Stimulated activated effector memory CD8-positive, alpha-beta T cell treated with anti-CD3 and anti-CD28 coated beads, Interleukin-12 subunit alpha, Interleukin-12 subunit beta, amount 100 ng/mL, for 72 hours (primary cell): ENCODE measurements at regions not wholly inside any gene's neighbourhood (a gene's known extent, or its start where the extent isn't known, plus 50 kb on each side); places are given as distances from the start of the nearest gene placed in this dataset.
"Not testable (repeated sequence)": the region's sequence is repeated elsewhere in the genome, so short reads cannot be mapped to it uniquely, and the experiment has no call there.

ENCODE experiments used
- ATAC-seq: fragments of 150-1000 bp; cut with Tn5 transposase; 2 replicates; pipeline ENCODE4 v1.10.0; 2021
- DNase-seq, 2 donors: peaks; one replicate each; pipeline ENCODE4 v3.0.0; 2021 to 2022; ENCODE audit warnings: low spot score in 2 of 2
- H3K27ac Mint-ChIP-seq: one replicate; pipeline ENCODE4 v1.8.0; 2022; ENCODE audit warnings: mild to moderate bottlenecking, mixed read lengths
- H3K36me3 Mint-ChIP-seq: one replicate; pipeline ENCODE4 v1.8.0; 2022; ENCODE audit warnings: mild to moderate bottlenecking, mixed read lengths
- H3K4me1 Mint-ChIP-seq: one replicate; pipeline ENCODE4 v1.8.0; 2022; ENCODE audit warnings: mixed read lengths
- H3K4me3 Mint-ChIP-seq: one replicate; pipeline ENCODE4 v1.8.0; 2022; ENCODE audit warnings: mild to moderate bottlenecking, mixed read lengths
- H3K9me3 Mint-ChIP-seq: one replicate; pipeline ENCODE4 v1.8.0; 2022; ENCODE audit warnings: mixed read lengths

DNA sequence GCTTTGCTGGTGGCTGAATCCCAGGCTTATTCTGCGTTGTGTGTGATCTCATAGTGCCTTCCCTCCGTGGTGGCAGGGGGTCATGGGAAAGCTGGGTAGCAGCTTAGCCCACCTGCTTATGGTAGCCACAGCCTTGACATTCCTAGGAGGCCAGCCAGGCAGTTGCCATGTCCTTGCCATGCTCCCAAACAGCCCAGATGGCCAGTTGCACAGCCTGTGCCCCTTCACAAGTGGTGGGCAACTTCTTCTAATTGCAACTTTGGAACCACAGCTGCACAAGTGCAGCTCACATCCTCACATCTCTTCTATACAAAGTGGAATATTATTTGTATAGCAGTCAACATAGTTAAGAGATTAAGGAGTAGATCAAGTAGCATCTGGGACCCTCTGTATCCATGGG, 136.6 kb upstream of the PELI1 start:
- not testable (repeated sequence) for DNase-seq, H3K9me3 Mint-ChIP-seq, H3K4me1 Mint-ChIP-seq, H3K4me3 Mint-ChIP-seq, H3K36me3 Mint-ChIP-seq, ATAC-seq, H3K27ac Mint-ChIP-seq

- no peak overlapping the region for H3K4me3 Mint-ChIP-seq
- H3K9me3 Mint-ChIP-seq, result no peaks in the 10 kb centered on the region
- H3K4me1 Mint-ChIP-seq, result no peaks in the 10 kb centered on the region
- no peak overlapping the region for H3K27ac Mint-ChIP-seq
- ATAC-seq, result no peak
- DNase-seq, result no peak
- no peaks in the 10 kb centered on the region for H3K36me3 Mint-ChIP-seq
Measured at GRCh38 chr2:64283006-64283570, 138.9 kb upstream of the PELI1 start.

GRCh38 chr2:64283641-64284361, 139.6 kb upstream of the PELI1 start:
- ATAC-seq, result peak; percentile 93
- Mint-ChIP-seq H3K9me3 (no peaks in the 10 kb centered on the region), H3K36me3 (no peaks in the 10 kb centered on the region), H3K4me1 (no peaks in the 10 kb centered on the region), H3K27ac (no peak overlapping the region), H3K4me3 (no peak overlapping the region)
- no peak for DNase-seq

DNA sequence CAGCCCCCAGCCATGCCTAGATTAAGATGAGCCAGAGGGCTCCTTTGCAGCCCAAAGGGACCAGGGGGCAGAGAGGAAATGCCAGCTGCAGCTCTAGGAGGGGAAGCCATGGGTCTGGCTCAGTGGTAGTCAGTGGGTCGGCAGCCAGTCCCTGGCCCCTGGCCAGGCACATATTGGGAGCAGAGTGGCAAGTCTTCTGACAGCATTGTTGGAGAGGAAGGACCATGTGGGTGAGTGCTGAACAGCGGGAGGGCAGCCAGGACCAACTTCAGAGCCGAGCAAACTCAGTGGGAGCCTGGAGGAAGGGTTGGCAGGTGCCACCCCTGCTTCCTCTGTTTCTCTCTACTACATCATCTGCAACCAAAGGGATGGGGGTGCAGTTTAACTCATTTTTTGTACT, 140.5 kb upstream of the PELI1 start:
- no peaks in the 10 kb centered on the region for H3K9me3 Mint-ChIP-seq
- ATAC-seq (no peak), DNase-seq (no peak)
- no peak overlapping the region for H3K27ac Mint-ChIP-seq
- no peak overlapping the region for H3K4me3 Mint-ChIP-seq
- H3K4me1 Mint-ChIP-seq, result no peaks in the 10 kb centered on the region
- H3K36me3 Mint-ChIP-seq, result no peaks in the 10 kb centered on the region

DNA sequence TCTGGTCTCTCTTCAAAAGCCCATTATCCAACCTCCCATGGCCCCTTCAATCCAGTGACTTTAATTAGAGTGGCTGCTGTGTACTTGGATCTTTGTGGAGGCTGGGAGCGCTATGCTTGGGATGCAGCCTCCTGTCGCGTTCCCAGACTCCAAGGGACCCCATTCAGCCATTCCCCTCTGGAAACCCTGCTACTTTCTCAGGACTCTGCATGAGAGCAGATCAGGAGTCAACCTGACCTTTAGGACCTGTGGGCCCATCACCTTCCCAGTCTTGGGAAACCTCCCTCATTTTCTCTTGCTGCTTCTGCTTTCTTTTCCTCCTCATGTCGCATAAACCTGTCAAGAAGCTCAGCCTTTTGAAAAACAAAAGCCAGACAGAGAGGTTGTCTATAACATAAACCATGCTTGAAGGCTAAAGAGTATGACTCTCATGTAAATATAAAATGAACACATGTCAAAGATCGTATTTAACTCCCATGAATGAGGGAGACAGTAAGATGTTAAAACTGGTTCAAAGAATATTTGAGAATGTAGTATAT, 143.1 kb upstream of the PELI1 start:
- Mint-ChIP-seq H3K9me3 (no peaks in the 10 kb centered on the region), H3K4me1 (no peaks in the 10 kb centered on the region), H3K36me3 (no peaks in the 10 kb centered on the region), H3K27ac (no peak overlapping the region), H3K4me3 (no peak overlapping the region)
- DNase-seq, result no peak
- ATAC-seq, result no peak

GRCh38 chr2:64288321-64289193, 144.3 kb upstream of the PELI1 start:
- Mint-ChIP-seq H3K4me3 (no peak overlapping the region), H3K27ac (no peak overlapping the region), H3K36me3 (no peaks in the 10 kb centered on the region), H3K4me1 (no peaks in the 10 kb centered on the region), H3K9me3 (no peaks in the 10 kb centered on the region)
- no peak for ATAC-seq
- DNase-seq, result no peak

DNA sequence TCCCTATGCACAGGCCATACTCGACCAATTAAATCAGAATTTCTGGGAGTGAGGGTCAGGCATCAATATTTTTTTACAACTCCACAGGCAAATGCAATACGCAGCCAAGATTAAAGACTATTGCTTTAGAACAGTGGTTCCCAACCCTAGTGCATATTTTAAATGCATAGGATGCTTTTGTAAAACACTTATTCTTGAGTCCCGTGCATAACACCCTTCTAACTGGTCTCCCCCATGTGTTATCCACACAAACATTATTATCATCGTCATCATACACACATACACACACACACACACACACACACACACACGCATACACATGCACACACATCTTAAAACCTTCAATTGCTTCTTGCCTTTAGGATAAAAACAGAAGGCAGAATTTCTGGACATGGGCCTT, 145.0 kb upstream of the PELI1 start:
- H3K4me1 Mint-ChIP-seq, result no peaks in the 10 kb centered on the region
- H3K36me3 Mint-ChIP-seq, result no peaks in the 10 kb centered on the region
- H3K4me3 Mint-ChIP-seq, result no peak overlapping the region
- no peak for ATAC-seq
- H3K9me3 Mint-ChIP-seq, result no peaks in the 10 kb centered on the region
- DNase-seq, result no peak
- H3K27ac Mint-ChIP-seq, result no peak overlapping the region

DNA sequence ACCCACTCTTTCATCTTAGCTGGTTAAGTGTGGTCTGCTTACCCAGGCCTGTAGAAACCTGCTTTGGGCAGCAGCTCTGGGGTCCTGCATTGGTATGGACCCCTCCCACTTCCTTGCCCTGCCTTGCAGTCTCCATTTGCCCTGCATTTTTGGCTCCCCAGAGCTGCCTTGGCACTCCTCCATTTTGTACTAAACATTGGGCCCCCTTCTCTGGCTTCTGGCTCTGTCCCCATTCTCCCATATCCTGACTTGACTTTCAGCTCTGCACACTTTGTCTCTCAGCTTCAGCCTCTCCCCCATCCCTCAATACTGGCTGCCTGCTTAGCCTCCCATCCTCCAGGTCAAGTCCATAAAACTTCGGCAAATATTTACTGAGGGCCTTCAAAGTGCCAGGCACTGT, 145.5 kb upstream of the PELI1 start:
- no peak overlapping the region for H3K4me3 Mint-ChIP-seq
- ATAC-seq (no peak), DNase-seq (no peak)
- peaks cover 2% of the 10 kb centered on the region for H3K4me1 Mint-ChIP-seq
- H3K36me3 Mint-ChIP-seq, result no peaks in the 10 kb centered on the region
- no peak overlapping the region for H3K27ac Mint-ChIP-seq
- H3K9me3 Mint-ChIP-seq, result no peaks in the 10 kb centered on the region

DNA sequence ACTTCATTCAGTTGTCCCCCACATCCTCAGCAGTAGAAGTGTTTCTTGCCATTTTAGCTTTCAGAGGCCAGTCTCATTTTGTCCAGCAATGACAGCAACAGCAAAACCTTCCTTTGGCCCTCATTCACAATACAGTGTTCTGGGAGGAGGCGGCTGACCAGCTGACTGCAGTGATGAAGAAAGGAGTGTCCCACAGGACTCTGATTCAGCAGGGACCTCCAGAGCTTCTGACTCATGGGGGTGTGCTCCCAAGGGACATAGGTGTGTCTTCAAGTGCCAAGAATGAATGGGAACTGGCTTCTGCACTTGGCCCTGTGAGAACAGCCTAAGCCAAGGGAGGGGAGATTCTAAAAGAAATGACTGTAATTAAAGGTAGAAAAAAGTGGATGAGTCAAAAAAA, 147.0 kb upstream of the PELI1 start:
- no peak overlapping the region for H3K27ac Mint-ChIP-seq
- H3K4me1 Mint-ChIP-seq, result peaks cover 17% of the 10 kb centered on the region
- no peak overlapping the region for H3K4me3 Mint-ChIP-seq
- DNase-seq (no peak), ATAC-seq (no peak)
- no peaks in the 10 kb centered on the region for H3K36me3 Mint-ChIP-seq
- no peaks in the 10 kb centered on the region for H3K9me3 Mint-ChIP-seq

- Mint-ChIP-seq H3K27ac (peak overlapping the region; percentile 35), H3K4me3 (peak overlapping the region; percentile 28), H3K36me3 (no peaks in the 10 kb centered on the region), H3K4me1 (peaks cover 29% of the 10 kb centered on the region), H3K9me3 (no peaks in the 10 kb centered on the region)
- DNase-seq (peak; percentile 30 to 72), ATAC-seq (peak; percentile 99)
Measured at GRCh38 chr2:64295326-64296139, 151.3 kb upstream of the PELI1 start.

GRCh38 chr2:64296140-64296480, 151.9 kb upstream of the PELI1 start:
- H3K4me1 Mint-ChIP-seq, result peaks cover 29% of the 10 kb centered on the region
- H3K4me3 Mint-ChIP-seq, result peak overlapping the region; percentile 28
- no peak for DNase-seq
- H3K27ac Mint-ChIP-seq, result peak overlapping the region; percentile 35
- no peaks in the 10 kb centered on the region for H3K9me3 Mint-ChIP-seq
- H3K36me3 Mint-ChIP-seq, result no peaks in the 10 kb centered on the region
- peak; percentile 1 for ATAC-seq

- DNase-seq (no peak), ATAC-seq (no peak)
- Mint-ChIP-seq H3K27ac (no peak overlapping the region), H3K9me3 (no peaks in the 10 kb centered on the region), H3K36me3 (no peaks in the 10 kb centered on the region), H3K4me1 (peaks cover 29% of the 10 kb centered on the region), H3K4me3 (no peak overlapping the region)
Measured at GRCh38 chr2:64296695-64297346, 152.6 kb upstream of the PELI1 start.

GRCh38 chr2:64298161-64298560, 153.9 kb upstream of the PELI1 start:
- no peak overlapping the region for H3K4me3 Mint-ChIP-seq
- H3K36me3 Mint-ChIP-seq, result no peaks in the 10 kb centered on the region
- H3K4me1 Mint-ChIP-seq, result peaks cover 29% of the 10 kb centered on the region
- DNase-seq (no peak), ATAC-seq (no peak)
- H3K27ac Mint-ChIP-seq, result no peak overlapping the region
- H3K9me3 Mint-ChIP-seq, result no peaks in the 10 kb centered on the region

- Mint-ChIP-seq H3K4me1 (peaks cover 23% of the 10 kb centered on the region), H3K4me3 (no peak overlapping the region), H3K36me3 (no peaks in the 10 kb centered on the region), H3K27ac (no peak overlapping the region), H3K9me3 (no peaks in the 10 kb centered on the region)
- DNase-seq (no peak), ATAC-seq (no peak)
Measured at GRCh38 chr2:64300066-64300465, 153.9 kb upstream of the LGALSL start.

DNA sequence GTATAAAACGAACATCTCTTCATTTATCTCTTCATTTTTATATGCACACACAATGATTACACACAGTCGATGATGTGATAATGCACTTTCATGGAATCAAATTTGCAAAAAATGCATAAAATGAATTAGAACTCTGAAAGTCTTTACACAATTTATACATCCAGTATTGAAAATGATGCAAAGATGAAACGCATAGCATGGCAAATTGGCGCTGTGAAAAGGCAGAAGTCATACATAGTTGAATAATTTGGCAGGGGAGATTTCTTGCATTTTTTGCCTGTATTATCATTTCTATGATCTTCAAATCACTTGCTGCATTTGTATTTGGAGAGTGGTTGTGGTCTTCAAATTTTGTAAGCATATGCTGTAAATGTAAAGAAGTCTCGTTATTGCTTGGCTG, 150.7 kb upstream of the LGALSL start:
- ATAC-seq, result no peak
- no peak overlapping the region for H3K27ac Mint-ChIP-seq
- H3K9me3 Mint-ChIP-seq, result no peaks in the 10 kb centered on the region
- no peaks in the 10 kb centered on the region for H3K36me3 Mint-ChIP-seq
- peaks cover 4% of the 10 kb centered on the region for H3K4me1 Mint-ChIP-seq
- DNase-seq, result no peak
- H3K4me3 Mint-ChIP-seq, result no peak overlapping the region
